Lung (tissue), 11 donors: ENCODE measurements at regions not wholly inside any gene's neighbourhood (a gene's known extent, or its start where the extent isn't known, plus 50 kb on each side); places are given as distances from the start of the nearest gene placed in this dataset.

Source experiments
- ATAC-seq: fragments of 200-7000 bp; cut with Tn5 transposase; one replicate; pipeline ENCODE4 v1.9.1; 2020; ENCODE audit warnings: moderate number of reproducible peaks; ENCODE audit not compliant: insufficient read depth, low FRiP score
- DNase-seq, 3 donors: peaks; one replicate each; pipeline ENCODE4 v3.0.0-alpha.2; 2013 to 2017
- H3K27ac ChIP-seq, 2 donors: one replicate each; pipeline ENCODE4 v1.5.1; 2013; ENCODE audit warnings: mild to moderate bottlenecking in 2 of 2, moderate library complexity in 2 of 2, control low read depth in 1 of 2, inconsistent platforms in 1 of 2, low read depth in 1 of 2, low read length in 1 of 2
- H3K27me3 ChIP-seq, 3 donors: one replicate each; pipeline ENCODE4 v1.5.1; 2013; ENCODE audit warnings: low read length in 2 of 3; ENCODE audit not compliant: control insufficient read depth in 3 of 3, insufficient read depth in 3 of 3
- H3K36me3 ChIP-seq, 4 donors: one replicate each; pipeline ENCODE4 v1.5.1; 2013; ENCODE audit warnings: low read length in 4 of 4, mild to moderate bottlenecking in 1 of 4, moderate library complexity in 1 of 4; ENCODE audit not compliant: control insufficient read depth in 4 of 4, insufficient read depth in 4 of 4
- H3K4me1 ChIP-seq, 5 donors: one replicate each; pipeline ENCODE4 v1.5.1; 2013; ENCODE audit warnings: low read length in 5 of 5, mild to moderate bottlenecking in 2 of 5, moderate library complexity in 1 of 5; ENCODE audit not compliant: control insufficient read depth in 5 of 5, insufficient read depth in 5 of 5
- H3K4me3 ChIP-seq: one replicate; pipeline ENCODE4 v1.5.1; 2013; ENCODE audit warnings: mild to moderate bottlenecking, control low read depth, moderate library complexity
- H3K9ac ChIP-seq, 2 donors: one replicate each; pipeline ENCODE4 v1.5.1; 2013; ENCODE audit warnings: low read length in 2 of 2, control low read depth in 1 of 2; ENCODE audit not compliant: insufficient read depth in 1 of 2
- H3K9me3 ChIP-seq, 4 donors: one replicate each; pipeline ENCODE4 v1.5.1; 2013; ENCODE audit warnings: low read length in 3 of 4, mild to moderate bottlenecking in 1 of 4, moderate library complexity in 1 of 4; ENCODE audit not compliant: control insufficient read depth in 4 of 4, insufficient read depth in 3 of 4
- CTCF ChIP-seq: IDR thresholded peaks from 2 replicates; pipeline ENCODE4 v1.5.1; 2012; ENCODE audit warnings: mild to moderate bottlenecking; ENCODE audit errors: control extremely low read depth, extremely low read depth
- WGBS, 2 donors: extraction: QIAGEN DNeasy Blood & Tissue Kit; methylation state at CpG; one replicate each; pipeline ENCODE4 v1.1.7; 2013; 5-methylcytosine and 5-hydroxymethylcytosine counted together
- donor health status: control.
- donor health status: control.
- donor health status: Bipolar disorder and iron deficiency.
- donor health status: healthy.
- donor health status: DM: yes; HTN: yes; CAD: no.

GRCh38 chr22:49209452-49210195 is 618.0 kb downstream of the BRD1 start:
- Histone ChIP-seq H3K9me3 (peaks cover 0 to 5% (median 0%) of the 10 kb centered on the region in 4 donors), H3K4me3 (no peak overlapping the region), H3K4me1 (peaks cover 0 to 6% (median 0%) of the 10 kb centered on the region in 5 donors), H3K27me3 (no peaks in the 10 kb centered on the region), H3K9ac (no peak overlapping the region), H3K27ac (no peak overlapping the region), H3K36me3 (no peaks in the 10 kb centered on the region)
- WGBS, 2 donors = 48 to 70% methylated on average over 15 of the region's 15 CpGs
- DNase-seq (peak; percentile 75 to 84 (median 83)), ATAC-seq (no peak)
- TF ChIP-seq CTCF = no peak

- ATAC-seq (no peak), DNase-seq (peak in 2 of 3 donors; percentile 21 to 28)
- WGBS, 2 donors = 48 to 50% methylated on average over 15 of the region's 15 CpGs
- no peak overlapping the region for H3K9ac ChIP-seq
- H3K27ac ChIP-seq = no peak overlapping the region
- no peak for TF ChIP-seq CTCF
- no peaks in the 10 kb centered on the region for H3K27me3 ChIP-seq
- peaks cover 0 to 5% (median 0%) of the 10 kb centered on the region in 4 donors for H3K9me3 ChIP-seq
- H3K4me3 ChIP-seq = no peak overlapping the region
- H3K4me1 ChIP-seq = peaks cover 0 to 6% (median 0%) of the 10 kb centered on the region in 5 donors
- H3K36me3 ChIP-seq = no peaks in the 10 kb centered on the region
Observed at GRCh38 chr22:49208768-49209252, 618.9 kb downstream of the BRD1 start.

- H3K9ac ChIP-seq = no peak overlapping the region
- ATAC-seq = no peak
- WGBS, 2 donors = 85 to 89% methylated on average over 2 of the region's 2 CpGs
- H3K4me3 ChIP-seq = no peak overlapping the region
- H3K27ac ChIP-seq = no peak overlapping the region
- no peaks in the 10 kb centered on the region for H3K27me3 ChIP-seq
- peaks cover 0 to 6% (median 0%) of the 10 kb centered on the region in 5 donors for H3K4me1 ChIP-seq
- H3K36me3 ChIP-seq = no peaks in the 10 kb centered on the region
- TF ChIP-seq CTCF = no peak
- no peak for DNase-seq
- H3K9me3 ChIP-seq = peaks cover 0 to 5% (median 0%) of the 10 kb centered on the region in 4 donors
Observed at GRCh38 chr22:49208004-49208402, 619.7 kb downstream of the BRD1 start.
